ENCODE measurements at regions not wholly inside any gene's neighbourhood (a gene's known extent, or its start where the extent isn't known, plus 50 kb on each side); places are given as distances from the start of the nearest gene placed in this dataset.
"Not testable (repeated sequence)": the region's sequence is repeated elsewhere in the genome, so short reads cannot be mapped to it uniquely, and the experiment has no call there.

GRCh38 chr4:53959343-53960120 is 104.9 kb downstream of the CHIC2 start:
- no peak for DNase-seq

GRCh38 chr4:53956454-53956853 is 108.0 kb downstream of the CHIC2 start:
- DNase-seq: no peak

- DNase-seq: no peak
Observed at GRCh38 chr4:53956053-53956452, 108.4 kb downstream of the CHIC2 start.

GRCh38 chr4:53951414-53951813 is 113.0 kb downstream of the CHIC2 start:
- DNase-seq: no peak

GRCh38 chr4:53943345-53944085 is 120.9 kb downstream of the CHIC2 start:
- no peak for DNase-seq

GRCh38 chr4:53942712-53943111 is 121.7 kb downstream of the CHIC2 start:
- no peak for DNase-seq

GRCh38 chr4:53941331-53941730 is 123.1 kb downstream of the CHIC2 start:
- no peak for DNase-seq

GRCh38 chr4:53939892-53940291 is 124.5 kb downstream of the CHIC2 start:
- not testable (repeated sequence) for DNase-seq

- DNase-seq: no peak
Observed at GRCh38 chr4:53937918-53938317, 126.5 kb downstream of the CHIC2 start.

- no peak for DNase-seq
Observed at GRCh38 chr4:53937327-53937726, 127.1 kb downstream of the CHIC2 start.

- no peak for DNase-seq
Observed at GRCh38 chr4:53935780-53936179, 128.6 kb downstream of the CHIC2 start.

GRCh38 chr4:53932796-53933610 is 131.4 kb downstream of the CHIC2 start:
- no peak for DNase-seq

- no peak for DNase-seq
Observed at GRCh38 chr4:53931461-53931961, 132.9 kb downstream of the CHIC2 start.

- peak; percentile 44 for DNase-seq
Observed at GRCh38 chr4:53929955-53930798, 134.2 kb downstream of the CHIC2 start.

- no peak for DNase-seq
Observed at GRCh38 chr4:53929311-53929710, 135.1 kb downstream of the CHIC2 start.

- no peak for DNase-seq
Observed at GRCh38 chr4:53928825-53929224, 135.6 kb downstream of the CHIC2 start.

- DNase-seq: no peak
Observed at GRCh38 chr4:53925050-53925605, 139.3 kb downstream of the CHIC2 start.

- DNase-seq: no peak
Observed at GRCh38 chr4:53924333-53925049, 139.9 kb downstream of the CHIC2 start.

GRCh38 chr4:53923921-53924320 is 140.5 kb downstream of the CHIC2 start:
- DNase-seq: no peak

- no peak for DNase-seq
Observed at GRCh38 chr4:53921856-53922255, 142.5 kb downstream of the CHIC2 start.

- no peak for DNase-seq
Observed at GRCh38 chr4:53920883-53921282, 143.5 kb downstream of the CHIC2 start.

Data from right kidney (tissue), 1 donor.